ENCODE measurements at regions not wholly inside any gene's neighbourhood (a gene's known extent, or its start where the extent isn't known, plus 50 kb on each side); places are given as distances from the start of the nearest gene placed in this dataset.
"Not testable (repeated sequence)": the region's sequence is repeated elsewhere in the genome, so short reads cannot be mapped to it uniquely, and the experiment has no call there.

DNA sequence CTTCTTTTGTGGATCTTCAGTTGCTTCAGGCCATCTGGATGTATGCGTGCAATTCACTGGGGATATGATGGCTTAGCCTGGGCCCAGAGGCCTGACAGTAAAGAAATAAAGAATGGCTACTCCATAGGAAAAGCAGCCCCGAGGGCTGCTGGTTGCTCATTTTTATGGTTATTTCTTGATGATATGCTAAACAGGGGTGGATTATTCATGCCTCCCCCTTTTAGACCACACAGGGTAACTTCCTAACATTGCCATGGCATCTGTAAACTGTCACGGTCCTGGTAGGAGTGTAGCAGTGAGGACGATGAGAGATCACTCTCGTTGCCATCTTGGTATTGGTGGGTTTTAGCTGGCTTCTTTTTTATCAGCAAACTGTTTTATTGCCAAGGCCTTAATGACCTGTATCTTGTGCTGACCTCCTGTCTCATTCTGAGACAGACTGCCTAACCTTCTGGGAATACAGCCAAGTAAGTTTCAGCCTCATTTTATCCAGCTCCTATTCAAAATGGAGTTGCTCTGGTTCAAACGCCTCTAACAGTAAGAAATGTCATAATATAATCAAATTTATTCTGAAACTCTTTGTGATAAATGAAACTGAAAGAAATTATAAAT is 60.5 kb downstream of the DSEL start:
- no peak for DNase-seq (ENCODE audit: low read depth in 2 of 3, low spot score in 2 of 3)

DNA sequence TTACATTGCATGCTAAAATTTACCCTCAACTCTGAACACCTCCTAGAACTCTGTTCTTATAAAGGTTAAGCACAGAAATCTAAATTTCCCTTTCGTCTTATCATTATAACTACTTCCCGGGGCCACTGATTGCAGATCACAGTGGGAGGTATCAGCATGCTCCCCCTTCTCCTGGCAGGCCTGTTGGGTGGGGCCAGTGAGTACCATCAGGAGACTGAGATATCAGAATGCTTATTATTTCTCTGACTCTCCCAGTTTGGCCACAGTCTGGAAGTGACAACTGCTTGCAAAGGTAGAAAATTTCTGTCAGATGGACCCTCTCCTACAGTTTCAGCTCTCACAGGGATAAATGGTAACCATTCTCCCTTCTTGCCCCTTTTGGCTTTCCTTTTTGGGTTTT is 62.6 kb downstream of the DSEL start:
- no peak for DNase-seq (ENCODE audit: low read depth in 2 of 3, low spot score in 2 of 3)

DNA sequence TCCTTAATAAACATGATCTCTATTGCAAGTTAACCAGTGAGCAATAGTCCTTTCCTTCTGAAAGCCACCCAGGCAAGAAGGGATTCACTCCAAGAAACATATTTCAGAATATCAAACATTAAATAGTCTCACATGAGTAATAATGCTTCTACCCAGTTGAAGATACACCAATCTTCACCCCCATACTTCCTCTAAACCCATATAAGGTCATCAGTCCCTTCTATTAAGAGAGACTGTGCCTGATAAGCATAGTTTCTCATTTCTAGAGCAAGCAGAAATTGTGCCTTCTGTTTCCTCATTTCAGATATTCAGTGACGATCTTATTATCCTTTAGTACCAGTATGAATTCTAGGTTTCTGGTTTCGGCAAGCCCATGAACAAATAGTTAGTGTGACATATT is 64.6 kb downstream of the DSEL start:
- DNase-seq (ENCODE audit: low read depth in 2 of 3, low spot score in 2 of 3): no peak

DNA sequence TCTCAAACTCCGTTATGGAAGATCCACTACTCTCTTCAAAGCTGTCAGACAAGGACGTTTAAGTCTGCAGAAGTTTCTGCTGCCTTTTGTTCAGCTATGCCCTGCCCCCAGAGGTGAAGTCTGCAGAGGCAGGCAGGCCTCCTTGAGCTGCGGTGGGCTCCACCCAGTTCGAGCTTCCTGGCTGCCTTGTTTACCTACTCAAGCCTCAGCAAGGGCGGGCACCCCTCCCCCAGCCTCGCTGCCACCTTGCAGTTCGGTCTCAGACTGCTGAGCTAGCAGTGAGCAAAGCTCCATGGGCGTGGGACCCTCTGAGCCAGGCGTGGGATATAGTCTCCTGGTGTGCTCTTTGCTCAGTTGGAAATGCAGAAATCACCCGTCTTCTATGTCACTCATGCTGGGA is 65.4 kb downstream of the DSEL start:
- not testable (repeated sequence) for DNase-seq (ENCODE audit: low read depth in 2 of 3, low spot score in 2 of 3)

DNA sequence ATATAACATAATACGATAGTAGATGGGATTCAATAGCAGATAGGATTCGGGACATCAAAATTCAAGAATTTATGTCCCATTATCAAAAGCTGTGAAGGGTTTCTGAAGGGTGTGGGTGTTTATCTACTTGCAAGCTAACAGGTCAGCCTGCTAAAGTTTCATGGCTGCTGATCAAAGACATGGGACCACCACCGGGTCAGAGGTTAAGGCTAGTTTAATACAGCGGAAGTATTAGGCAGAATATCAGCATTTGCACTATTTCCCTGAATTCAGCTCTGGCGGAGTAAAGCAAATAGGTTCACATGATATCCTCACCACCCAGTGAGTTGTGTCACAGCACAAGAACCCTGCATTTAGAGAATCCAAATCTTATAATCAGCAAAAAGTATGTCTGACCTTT is 82.5 kb downstream of the DSEL start:
- DNase-seq (ENCODE audit: low read depth in 2 of 3, low spot score in 2 of 3): no peak

DNA sequence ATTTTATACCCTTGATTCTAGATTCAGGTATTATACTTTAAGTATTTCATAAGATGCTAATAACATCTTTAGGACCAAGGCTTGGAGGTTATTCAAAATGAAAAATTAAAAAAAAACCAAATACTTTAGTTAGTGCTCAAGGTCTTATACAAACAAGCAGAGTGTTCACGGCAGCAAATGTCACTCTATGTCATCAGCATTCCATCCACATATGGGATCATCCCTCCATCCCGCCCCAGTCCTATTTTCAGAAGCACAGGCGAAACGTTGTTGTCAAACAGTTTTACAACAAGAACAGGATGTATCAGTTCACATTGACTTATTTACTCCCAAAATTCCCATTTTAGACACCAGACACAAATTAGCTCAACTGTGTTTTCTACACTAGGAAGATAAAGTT is 83.7 kb downstream of the DSEL start:
- DNase-seq (ENCODE audit: low read depth in 2 of 3, low spot score in 2 of 3): no peak

DNA sequence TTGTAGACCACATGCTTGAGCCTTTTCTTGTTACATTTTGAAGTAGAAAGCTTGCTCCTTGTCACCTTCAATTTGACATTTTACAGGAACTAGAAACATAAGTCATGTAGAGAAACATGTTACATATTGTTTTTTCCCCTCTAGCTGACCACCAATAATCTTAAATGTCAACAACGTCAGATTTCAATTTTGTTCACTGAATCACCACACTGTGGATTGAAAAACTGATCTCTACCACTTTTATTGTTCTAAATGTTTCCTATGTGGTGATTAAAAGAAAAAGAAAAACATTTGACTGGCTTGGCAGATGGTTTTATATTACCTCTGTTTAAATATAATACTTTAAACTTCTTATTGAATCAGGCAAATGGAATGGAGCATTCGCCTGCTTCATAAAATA is 87.7 kb downstream of the DSEL start:
- no peak for DNase-seq (ENCODE audit: low read depth in 2 of 3, low spot score in 2 of 3)

DNA sequence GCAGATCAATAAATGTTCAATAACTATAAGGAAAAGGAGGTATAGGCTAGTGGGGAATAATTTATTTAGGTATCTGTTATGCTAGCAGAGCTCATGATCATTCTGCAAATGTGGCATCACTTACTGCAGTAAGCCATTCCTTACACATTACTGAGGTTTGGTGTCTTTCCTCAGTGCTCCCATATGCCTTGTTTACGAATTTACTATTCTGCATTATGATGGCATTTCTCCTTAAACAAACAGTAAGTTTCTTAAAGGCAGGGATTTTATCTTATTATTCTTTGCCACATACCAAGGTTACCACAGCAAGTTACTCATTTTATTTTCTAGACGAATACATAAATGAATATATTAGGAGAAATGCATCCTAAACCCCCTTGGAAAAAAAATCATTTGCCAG is 88.4 kb downstream of the DSEL start:
- no peak for DNase-seq (ENCODE audit: low read depth in 2 of 3, low spot score in 2 of 3)

DNA sequence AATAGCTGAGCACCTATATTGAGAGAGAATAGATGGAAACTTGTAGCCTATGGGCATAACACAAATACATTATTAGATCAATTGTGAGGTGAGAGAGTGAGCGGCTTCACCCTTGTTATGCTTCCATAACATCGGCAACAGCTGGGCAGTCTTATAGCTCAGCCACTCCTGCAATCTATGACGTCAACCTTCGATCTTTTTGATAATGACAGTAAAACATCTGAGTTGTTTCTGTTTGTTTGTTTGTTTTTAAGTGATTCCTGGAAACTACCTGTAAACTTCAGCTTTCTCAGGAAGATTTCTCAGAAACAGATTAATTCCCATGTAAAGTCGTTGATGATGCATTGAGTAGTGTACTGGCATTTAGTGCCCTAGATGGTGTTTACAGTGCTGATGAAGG is 90.0 kb downstream of the DSEL start:
- DNase-seq (ENCODE audit: low read depth in 2 of 3, low spot score in 2 of 3): no peak

DNA sequence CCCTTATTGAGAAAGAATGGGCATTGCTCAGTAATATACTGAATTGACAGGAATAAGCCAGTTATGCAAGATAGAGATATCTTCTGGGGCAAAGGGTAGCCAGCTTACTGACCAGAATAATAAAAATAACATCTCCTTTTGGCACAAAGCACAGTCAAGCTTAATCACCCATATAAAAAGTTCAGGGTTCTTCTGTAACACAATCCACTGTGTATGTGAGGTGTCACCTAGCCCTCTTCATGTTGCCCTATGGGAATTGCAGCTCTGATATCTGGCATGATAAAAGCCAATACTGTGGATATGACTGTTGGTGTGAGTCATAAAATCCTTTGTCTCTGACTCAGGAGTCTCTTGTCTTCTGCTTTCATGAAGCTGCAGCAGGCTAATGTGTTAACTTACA is 90.8 kb downstream of the DSEL start:
- no peak for DNase-seq (ENCODE audit: low read depth in 2 of 3, low spot score in 2 of 3)

DNA sequence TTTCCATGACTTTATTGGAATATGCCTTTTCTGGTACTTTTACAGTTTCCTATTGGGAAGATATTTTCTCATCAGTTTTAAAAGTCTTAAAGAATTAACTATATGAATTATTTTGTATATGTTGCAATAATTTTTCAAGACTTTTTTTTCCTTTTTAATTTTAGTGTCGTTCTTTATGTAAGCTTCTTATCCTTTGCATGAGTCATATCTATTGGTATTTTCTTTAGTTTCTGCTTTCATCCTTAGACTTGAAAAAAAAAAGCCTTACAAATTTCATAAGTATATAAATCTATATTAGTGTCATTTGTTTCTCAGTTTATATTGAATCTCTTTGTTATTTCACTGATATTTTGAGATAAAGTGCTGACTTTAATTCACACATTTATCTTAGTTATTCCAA is 94.9 kb downstream of the DSEL start:
- no peak for DNase-seq (ENCODE audit: low read depth in 2 of 3, low spot score in 2 of 3)

DNA sequence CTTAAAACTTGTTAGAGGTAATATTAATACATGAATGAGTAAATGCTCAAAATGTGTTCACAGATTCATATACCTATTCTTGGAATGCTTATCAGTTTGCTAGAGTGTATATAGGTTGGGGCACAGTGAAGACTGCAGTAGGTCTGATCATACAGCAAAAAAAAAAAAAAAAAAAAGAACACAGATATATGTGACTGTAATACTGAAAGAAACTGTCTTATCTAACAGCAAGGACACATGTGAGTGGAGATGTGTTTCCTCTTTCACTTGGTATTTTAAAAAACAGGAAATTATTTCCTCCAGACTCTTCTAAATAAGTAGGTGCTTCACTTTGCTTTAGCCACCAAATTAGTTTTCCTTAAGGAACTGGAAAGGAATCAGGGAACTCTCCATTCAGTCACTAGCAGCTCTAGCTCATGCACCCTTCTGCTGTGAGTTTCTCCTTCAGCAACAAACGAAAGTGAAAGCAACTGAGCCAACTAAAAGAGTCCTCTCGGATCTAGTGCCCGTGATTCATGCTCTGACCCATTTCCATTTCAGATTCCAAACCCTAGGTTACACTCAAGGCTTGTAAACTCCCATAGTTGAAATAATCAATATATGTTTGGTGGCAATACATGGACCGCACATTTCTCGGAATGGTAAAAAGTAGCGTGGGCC is 98.5 kb downstream of the DSEL start:
- DNase-seq (ENCODE audit: low read depth in 2 of 3, low spot score in 2 of 3): peak in 2 of 3 donors; percentile 46 to 73

DNA sequence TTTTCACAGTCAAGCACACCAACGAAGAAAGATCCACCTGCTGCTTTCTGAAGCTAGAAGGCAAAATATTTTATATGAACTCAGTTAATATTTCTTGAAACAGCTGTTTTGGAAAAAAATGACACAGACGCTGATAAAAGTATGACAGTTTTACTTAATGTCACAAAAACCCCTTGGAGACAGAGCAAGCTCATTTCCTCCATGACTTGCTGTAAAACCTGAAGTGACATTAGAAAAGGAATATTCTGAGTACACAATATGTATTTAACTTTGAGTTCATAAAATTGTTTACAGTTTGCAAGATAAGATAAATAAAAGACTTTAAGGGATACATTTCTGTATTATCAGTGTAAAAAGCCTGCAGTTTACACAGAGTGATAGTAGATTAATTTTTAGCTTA is 105.4 kb downstream of the DSEL start:
- peak in 1 of 3 donors; percentile 35 for DNase-seq (ENCODE audit: low read depth in 2 of 3, low spot score in 2 of 3)

DNA sequence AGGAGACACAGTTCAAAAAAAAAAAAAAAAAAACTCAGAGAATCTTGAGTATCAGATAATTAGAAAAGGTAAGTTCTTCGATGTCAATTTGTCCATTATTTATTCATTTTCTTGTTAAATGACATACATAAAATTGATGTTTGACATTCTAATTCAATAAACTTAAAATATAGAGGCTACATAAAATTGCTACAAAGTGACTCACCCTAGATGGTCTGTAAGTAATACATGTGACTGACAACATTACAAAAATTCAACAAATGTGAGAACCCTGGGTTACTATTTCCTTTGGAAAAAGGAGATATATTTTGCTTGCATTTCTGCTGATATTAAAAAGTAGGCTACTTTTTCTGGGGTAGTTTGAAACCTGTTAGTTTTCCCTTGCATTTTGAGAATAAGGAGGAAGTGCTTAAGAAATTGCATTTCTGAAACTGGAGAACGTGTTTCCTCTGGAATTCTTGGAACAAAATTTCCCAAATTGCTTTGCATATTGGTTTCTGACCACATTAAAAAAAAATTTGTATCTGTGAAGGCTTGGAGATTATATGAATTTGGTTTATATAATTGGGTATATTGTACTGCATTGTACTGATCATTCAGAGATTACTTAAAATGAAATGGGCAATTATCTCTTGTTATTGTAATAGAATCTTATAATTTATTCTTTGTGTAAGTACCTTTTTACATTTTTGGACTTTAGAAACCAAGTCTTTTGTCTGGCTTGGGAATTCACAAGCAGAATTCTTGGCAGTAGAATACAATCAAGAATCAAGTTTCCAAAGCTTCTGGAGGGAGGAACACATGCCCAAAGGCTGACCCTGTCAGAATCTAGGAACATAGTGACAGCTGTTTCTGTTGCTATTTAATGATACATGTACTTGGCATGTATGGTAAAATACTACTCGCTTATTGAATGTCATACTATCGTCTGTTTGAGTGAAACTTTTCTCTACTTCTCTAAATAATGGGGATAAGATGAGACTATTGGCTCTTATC is 106.1 kb downstream of the DSEL start:
- no peak for DNase-seq (ENCODE audit: low read depth in 2 of 3, low spot score in 2 of 3)

DNA sequence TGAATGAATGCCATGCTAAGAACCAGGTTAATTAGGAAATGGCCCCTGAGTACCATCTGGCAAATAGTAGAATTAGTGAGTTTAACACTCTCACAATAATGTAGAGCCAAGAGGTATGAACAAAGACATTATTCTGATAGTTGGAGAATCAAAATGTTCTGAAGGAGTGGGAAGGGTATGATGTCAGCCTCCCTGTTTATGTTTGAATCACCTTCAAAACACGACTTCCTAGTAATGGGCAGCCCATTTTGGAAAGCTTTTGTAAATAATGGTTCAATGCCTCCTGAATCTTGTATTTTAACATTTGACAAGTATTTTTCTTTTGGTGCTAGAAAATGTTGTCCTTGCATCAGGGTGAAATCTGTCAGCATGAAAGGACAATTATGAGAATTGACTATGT is 108.3 kb downstream of the DSEL start:
- DNase-seq (ENCODE audit: low read depth in 2 of 3, low spot score in 2 of 3): no peak

DNA sequence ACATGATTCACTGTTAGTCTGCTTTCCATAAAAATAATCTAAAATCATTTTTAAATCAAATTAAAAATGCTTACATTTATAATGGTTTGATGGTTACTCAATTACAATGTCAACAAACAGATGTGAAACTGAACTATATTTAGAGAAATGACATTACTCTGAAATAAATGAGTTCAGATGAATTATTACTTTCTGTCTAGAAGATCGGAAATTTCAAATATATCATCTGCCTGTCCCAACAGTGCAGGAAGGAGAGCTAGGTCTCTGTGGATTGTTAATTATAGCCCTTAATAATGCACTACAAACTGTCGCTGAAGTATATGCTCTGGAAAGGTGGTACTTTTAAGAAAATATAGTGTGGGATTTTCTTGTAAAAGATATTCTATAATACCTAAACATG is 109.8 kb downstream of the DSEL start:
- DNase-seq (ENCODE audit: low read depth in 2 of 3, low spot score in 2 of 3): no peak

DNA sequence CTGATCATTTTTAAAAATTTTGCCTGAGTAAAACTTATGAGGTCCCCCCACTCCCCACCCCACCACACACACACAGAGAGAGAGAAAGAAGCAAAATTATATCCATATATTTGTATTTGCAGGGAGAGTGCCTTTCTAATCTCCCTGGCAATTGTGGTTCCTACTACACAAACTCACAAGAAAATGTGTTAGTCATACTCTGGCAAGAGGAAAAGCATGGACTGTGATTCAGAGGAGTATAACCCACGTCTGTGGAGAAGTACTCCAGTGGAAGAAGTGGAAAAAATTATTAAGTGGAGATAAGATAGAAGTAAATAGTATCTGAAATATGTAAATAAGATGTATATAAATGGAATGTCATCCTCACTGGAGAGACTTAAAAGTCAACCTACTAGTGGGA is 114.0 kb downstream of the DSEL start:
- DNase-seq (ENCODE audit: low read depth in 2 of 3, low spot score in 2 of 3): no peak

DNA sequence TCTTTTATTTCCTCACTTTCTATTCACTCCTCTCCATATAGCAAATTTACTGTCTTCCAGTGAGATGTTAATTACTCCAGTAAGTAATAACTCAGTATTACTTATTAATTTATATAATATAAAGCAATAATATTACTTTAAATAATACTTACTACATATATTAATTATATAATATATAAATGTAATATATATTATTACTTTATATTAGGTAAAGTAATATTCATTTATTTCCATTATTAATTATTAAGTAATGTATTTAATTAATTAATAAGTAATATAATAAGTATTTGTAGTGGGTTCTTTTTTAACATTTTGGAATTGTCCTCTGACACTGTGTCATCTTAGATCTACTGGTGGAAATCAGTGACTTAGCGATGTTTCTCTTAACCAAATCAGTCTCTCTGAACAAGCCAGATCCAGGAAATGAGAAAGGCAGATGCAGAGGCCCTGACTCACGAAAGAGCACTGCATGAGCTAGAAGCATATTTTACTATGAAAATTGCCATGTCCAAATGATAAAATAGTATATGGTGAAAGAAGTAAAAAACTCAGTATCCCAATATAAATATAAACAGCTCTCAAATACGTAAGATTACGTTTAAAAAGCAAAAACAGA is 115.9 kb downstream of the DSEL start:
- peak in 1 of 3 donors; percentile 7 for DNase-seq (ENCODE audit: low read depth in 2 of 3, low spot score in 2 of 3)

DNA sequence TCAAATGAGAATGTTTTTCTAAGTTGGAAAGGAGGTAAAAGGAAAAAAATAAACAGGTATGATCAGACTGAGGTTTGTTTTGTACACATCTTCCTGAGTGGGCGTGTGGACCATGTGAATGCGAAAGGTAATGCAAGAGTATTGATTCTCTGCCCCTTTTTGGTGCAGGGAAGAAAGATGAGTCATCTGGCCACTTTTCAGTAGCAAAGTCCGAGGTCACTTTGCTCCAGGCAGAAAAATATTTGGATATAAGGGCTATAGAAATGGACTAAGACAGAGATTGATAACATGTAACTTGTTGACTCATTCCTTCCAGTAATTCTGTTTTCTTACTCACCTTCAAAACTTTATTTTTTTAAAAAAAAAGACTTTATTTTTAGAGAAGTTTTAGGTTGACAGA is 130.5 kb downstream of the DSEL start:
- DNase-seq (ENCODE audit: low read depth in 2 of 3, low spot score in 2 of 3): no peak

DNA sequence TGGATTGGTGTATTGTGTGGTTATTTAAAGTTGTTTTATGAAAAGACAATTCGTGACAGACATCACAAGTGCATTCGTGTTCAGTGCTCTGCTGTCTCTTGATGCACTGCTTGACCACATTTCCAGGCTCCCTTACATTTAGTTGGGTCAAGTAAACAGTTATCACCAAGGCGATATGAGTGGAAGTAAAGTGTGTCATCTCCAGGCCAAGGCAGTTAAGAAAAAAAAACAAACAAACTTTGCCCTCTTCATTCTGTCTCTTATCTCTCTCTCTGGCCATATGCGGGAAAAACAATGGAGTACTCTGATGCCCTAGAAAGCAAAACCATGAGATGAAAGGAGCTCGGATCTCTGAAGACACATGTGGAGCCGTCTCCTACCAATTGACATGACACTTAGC is 131.1 kb downstream of the DSEL start:
- no peak for DNase-seq (ENCODE audit: low read depth in 2 of 3, low spot score in 2 of 3)

DNA sequence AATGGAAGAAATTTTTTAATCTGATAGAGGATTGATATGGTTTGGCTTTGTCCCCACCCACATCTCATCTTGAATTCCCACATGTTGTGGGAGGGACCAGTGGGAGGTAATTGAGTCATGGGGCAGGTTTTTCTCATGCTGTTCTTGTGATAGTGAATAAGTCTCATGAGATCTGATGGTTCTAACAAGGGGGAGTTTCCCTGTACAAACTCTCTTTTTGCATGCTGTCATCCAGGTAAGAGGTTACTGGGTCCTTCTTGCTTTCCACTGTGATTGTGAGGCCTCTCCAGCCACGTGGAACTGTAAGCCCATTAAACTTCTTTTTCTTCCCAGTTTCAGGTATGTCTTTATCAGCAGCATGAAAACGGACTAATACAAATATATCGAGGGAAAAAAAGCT is 132.5 kb downstream of the DSEL start:
- not testable (repeated sequence) for DNase-seq (ENCODE audit: low read depth in 2 of 3, low spot score in 2 of 3)
